PC-3 (cell line): ENCODE measurements at regions not wholly inside any gene's neighbourhood (a gene's known extent, or its start where the extent isn't known, plus 50 kb on each side); places are given as distances from the start of the nearest gene placed in this dataset.

Experiments
- ATAC-seq: fragments of 200-7000 bp; cut with Tn5 transposase; 2 replicates; pipeline ENCODE4 v1.9.1; 2020; ENCODE audit warnings: mild to moderate bottlenecking, moderate library complexity
- BruUV-seq: library from RNA; stranded (reverse); fragments of 400-500 nt; replicated peaks from 2 replicates; lab custom pipeline; 2021; lab: Mats Ljungman, UMichigan
- CTCF ChIA-PET: fragments of 300-600 bp; sonication (Branson Sonifier 250); formaldehyde crosslinking; loops from one replicate; lab custom pipeline; 2022; ENCODE audit warnings: antibody characterized with exemption; lab: Charles Lee
- POLR2A ChIA-PET: fragments of 300-600 bp; sonication (Branson Sonifier 250); formaldehyde crosslinking; loops from one replicate; lab custom pipeline; 2022; ENCODE audit warnings: antibody characterized with exemption; ENCODE audit not compliant: unreplicated experiment; lab: Charles Lee
- DNase-seq: peaks from one replicate; pipeline ENCODE4 v3.0.0-alpha.2; 2015
- H2AFZ ChIP-seq: fragments of 300-600 bp; sonication (generic); 2 replicates; pipeline ENCODE4 v1.6.0; 2016; ENCODE audit warnings: antibody characterized with exemption, low read length
- H3F3A ChIP-seq: fragments of 300-600 bp; sonication (generic); one replicate; pipeline ENCODE4 v1.6.0; 2017; ENCODE audit warnings: antibody characterized with exemption, low read length, control low read depth, mild to moderate bottlenecking; ENCODE audit not compliant: unreplicated experiment
- H3K27ac ChIP-seq: fragments of 300-600 bp; sonication (generic); 2 replicates; pipeline ENCODE4 v1.5.1; 2016; ENCODE audit warnings: mild to moderate bottlenecking, low read length
- H3K27me3 ChIP-seq: fragments of 300-600 bp; sonication (generic); 2 replicates; pipeline ENCODE4 v1.6.1; 2016; ENCODE audit warnings: low read length, mixed read lengths
- H3K36me3 ChIP-seq: fragments of 300-600 bp; sonication (generic); 2 replicates; pipeline ENCODE4 v1.6.1; 2016; ENCODE audit warnings: low read depth, mixed run types, low read length, mixed read lengths
- H3K4me1 ChIP-seq: fragments of 300-600 bp; sonication (generic); 2 replicates; pipeline ENCODE4 v1.5.1; 2016; ENCODE audit warnings: low read length; ENCODE audit not compliant: insufficient read depth
- H3K4me2 ChIP-seq: fragments of 300-600 bp; sonication (generic); 2 replicates; pipeline ENCODE4 v1.6.0; 2016; ENCODE audit warnings: low read length
- H3K4me3 ChIP-seq: fragments of 300-600 bp; sonication (generic); 2 replicates; pipeline ENCODE4 v1.5.1; 2016; ENCODE audit warnings: mild to moderate bottlenecking, low read length, mixed read lengths
- H3K79me2 ChIP-seq: fragments of 300-600 bp; sonication (generic); 2 replicates; pipeline ENCODE4 v1.6.1; 2017; ENCODE audit warnings: low read length, mixed read lengths
- H3K9ac ChIP-seq: fragments of 300-600 bp; sonication (generic); 2 replicates; pipeline ENCODE4 v1.6.0; 2016; ENCODE audit warnings: mild to moderate bottlenecking, low read length
- H3K9me2 ChIP-seq: fragments of 300-600 bp; sonication (generic); replicated peaks from 2 replicates; pipeline ENCODE4 v1.6.1; 2016; ENCODE audit warnings: mixed run types, low read length, mixed read lengths
- H3K9me3 ChIP-seq: fragments of 300-600 bp; sonication (generic); 2 replicates; pipeline ENCODE4 v1.6.1; 2016; ENCODE audit warnings: low read length, mixed read lengths
- H4K20me1 ChIP-seq: fragments of 300-600 bp; sonication (generic); 2 replicates; pipeline ENCODE4 v1.6.1; 2016; ENCODE audit warnings: low read length, mixed read lengths
- EZH2 ChIP-seq: fragments of 300-600 bp; sonication (generic); IDR thresholded peaks from one replicate; pipeline ENCODE4 v1.6.1; 2017; ENCODE audit warnings: antibody characterized with exemption, mild to moderate bottlenecking, low read length; ENCODE audit not compliant: unreplicated experiment
- EZH2phosphoT487 ChIP-seq: fragments of 300-600 bp; sonication (generic); IDR thresholded peaks from 2 replicates; pipeline ENCODE4 v1.6.1; 2018; ENCODE audit warnings: mild to moderate bottlenecking, antibody characterized with exemption, low read length, borderline replicate concordance
- intact Hi-C: fragments of 100-400 bp; cut with micrococcal nuclease; formaldehyde crosslinking; loops from 2 replicates; pipeline ENCODE4 v1.9.0; 2023
- TF ChIP-seq, protein P1 (sequence below): fragments of 300-600 bp; sonication (generic); conservative IDR thresholded peaks from 2 replicates; pipeline ENCODE4 v1.5.1; 2017; ENCODE audit warnings: antibody characterized with exemption, low read depth, mild to moderate bottlenecking, low read length

DNA sequence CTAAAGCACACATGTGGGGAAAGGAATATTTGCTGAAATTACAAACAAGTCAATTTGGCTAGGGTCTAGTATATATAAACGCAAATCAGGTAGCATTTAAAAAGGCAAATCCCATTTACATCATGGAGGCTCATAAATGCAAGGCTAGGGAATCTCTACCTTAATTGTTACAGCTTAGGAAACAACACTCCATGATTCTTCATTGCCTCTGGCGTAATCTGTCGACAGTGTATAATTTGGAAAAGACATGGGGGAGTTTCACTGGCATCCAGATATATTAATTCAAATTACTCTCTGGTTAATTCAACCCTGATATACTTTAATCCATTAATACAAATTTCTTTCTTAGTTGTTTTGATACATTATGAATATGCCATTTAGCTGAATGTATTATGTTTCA, 1630.2 kb upstream of the FLRT2 start:
- no TSS peak for BruUV-seq
- intact Hi-C loops: no loop called here
- Histone ChIP-seq H3F3A (no peaks in the 10 kb centered on the region), H3K27me3 (no peaks in the 10 kb centered on the region), H3K4me2 (no peak overlapping the region), H3K4me3 (no peak overlapping the region), H2AFZ (no peak overlapping the region), H3K9me3 (peaks cover 7% of the 10 kb centered on the region; the same call in 1 of the 2 replicates), H4K20me1 (no peaks in the 10 kb centered on the region), H3K4me1 (no peaks in the 10 kb centered on the region), H3K9ac (no peak overlapping the region), H3K27ac (no peak overlapping the region), H3K9me2 (no peaks in the 10 kb centered on the region), H3K36me3 (no peaks in the 10 kb centered on the region), H3K79me2 (no peaks in the 10 kb centered on the region)
- DNase-seq: no peak
- ChIA-PET CTCF (no interaction called here), POLR2A (no interaction called here)
- ATAC-seq: no peak
- TF ChIP-seq, protein P1, sequence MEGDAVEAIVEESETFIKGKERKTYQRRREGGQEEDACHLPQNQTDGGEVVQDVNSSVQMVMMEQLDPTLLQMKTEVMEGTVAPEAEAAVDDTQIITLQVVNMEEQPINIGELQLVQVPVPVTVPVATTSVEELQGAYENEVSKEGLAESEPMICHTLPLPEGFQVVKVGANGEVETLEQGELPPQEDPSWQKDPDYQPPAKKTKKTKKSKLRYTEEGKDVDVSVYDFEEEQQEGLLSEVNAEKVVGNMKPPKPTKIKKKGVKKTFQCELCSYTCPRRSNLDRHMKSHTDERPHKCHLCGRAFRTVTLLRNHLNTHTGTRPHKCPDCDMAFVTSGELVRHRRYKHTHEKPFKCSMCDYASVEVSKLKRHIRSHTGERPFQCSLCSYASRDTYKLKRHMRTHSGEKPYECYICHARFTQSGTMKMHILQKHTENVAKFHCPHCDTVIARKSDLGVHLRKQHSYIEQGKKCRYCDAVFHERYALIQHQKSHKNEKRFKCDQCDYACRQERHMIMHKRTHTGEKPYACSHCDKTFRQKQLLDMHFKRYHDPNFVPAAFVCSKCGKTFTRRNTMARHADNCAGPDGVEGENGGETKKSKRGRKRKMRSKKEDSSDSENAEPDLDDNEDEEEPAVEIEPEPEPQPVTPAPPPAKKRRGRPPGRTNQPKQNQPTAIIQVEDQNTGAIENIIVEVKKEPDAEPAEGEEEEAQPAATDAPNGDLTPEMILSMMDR: no peak
- TF ChIP-seq EZH2: no peak
- no peak for TF ChIP-seq EZH2phosphoT487

DNA sequence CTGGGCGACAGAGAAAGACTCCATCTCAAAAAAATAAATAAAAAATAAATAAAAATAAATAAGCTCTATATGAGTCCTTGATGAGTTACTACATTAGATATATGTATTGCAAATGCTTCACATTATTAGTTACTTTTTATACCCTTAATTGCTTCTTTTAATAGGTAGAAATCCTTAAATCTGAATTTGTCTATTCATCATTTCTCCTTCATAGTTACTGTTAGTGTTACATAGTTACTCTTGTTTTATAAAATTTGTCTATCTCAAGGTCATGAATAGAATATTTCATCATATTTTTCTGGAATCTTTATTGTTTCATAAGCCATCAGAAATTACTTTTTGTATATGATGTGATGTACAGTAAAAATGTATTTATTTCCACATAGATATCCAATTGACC, 1624.8 kb upstream of the FLRT2 start:
- H2AFZ ChIP-seq: no peak overlapping the region
- no peak overlapping the region for H3K4me2 ChIP-seq
- intact Hi-C loops: no loop called here
- peaks cover 26% of the 10 kb centered on the region for H3K9me3 ChIP-seq
- no peaks in the 10 kb centered on the region for H3F3A ChIP-seq
- no TSS peak for BruUV-seq
- H3K9me2 ChIP-seq: no peaks in the 10 kb centered on the region
- H3K79me2 ChIP-seq: no peaks in the 10 kb centered on the region
- no peaks in the 10 kb centered on the region for H3K27me3 ChIP-seq
- no peak for DNase-seq
- TF ChIP-seq EZH2 (no peak), EZH2phosphoT487 (no peak)
- TF ChIP-seq, protein P1: no peak
- CTCF ChIA-PET: no interaction called here
- H3K27ac ChIP-seq: no peak overlapping the region
- H4K20me1 ChIP-seq: no peaks in the 10 kb centered on the region
- H3K36me3 ChIP-seq: no peaks in the 10 kb centered on the region
- no peak overlapping the region for H3K4me3 ChIP-seq
- H3K9ac ChIP-seq: no peak overlapping the region
- POLR2A ChIA-PET: no interaction called here
- no peaks in the 10 kb centered on the region for H3K4me1 ChIP-seq
- no peak for ATAC-seq

DNA sequence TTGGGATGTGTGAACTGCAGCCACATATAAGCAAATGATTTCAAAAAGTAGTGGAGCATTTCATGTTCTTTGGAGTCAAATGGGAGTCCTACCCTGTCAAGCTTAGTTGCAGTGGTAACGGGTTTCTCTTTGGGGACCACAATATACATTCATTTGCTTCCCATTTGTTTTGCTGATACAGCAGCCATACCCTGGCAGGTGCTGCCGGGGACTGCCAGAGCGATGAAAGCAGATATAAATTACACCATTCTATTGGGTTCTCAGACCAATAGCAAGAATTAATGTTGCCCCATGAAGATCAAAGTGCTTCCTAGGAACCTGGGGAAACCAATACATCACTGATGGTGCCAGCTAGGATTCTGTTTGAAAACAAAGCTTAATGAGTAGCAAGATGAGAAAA, 1621.5 kb upstream of the FLRT2 start:
- ATAC-seq (no peak), DNase-seq (no peak)
- H3K4me3 ChIP-seq: no peak overlapping the region
- BruUV-seq: no TSS peak
- H3K9ac ChIP-seq: no peak overlapping the region
- no peak overlapping the region for H2AFZ ChIP-seq
- H3K9me3 ChIP-seq: peaks cover 22% of the 10 kb centered on the region
- intact Hi-C loops: no loop called here
- POLR2A ChIA-PET: no interaction called here
- H3K79me2 ChIP-seq: no peaks in the 10 kb centered on the region
- no peaks in the 10 kb centered on the region for H3F3A ChIP-seq
- H3K36me3 ChIP-seq: no peaks in the 10 kb centered on the region
- no peaks in the 10 kb centered on the region for H3K27me3 ChIP-seq
- H3K27ac ChIP-seq: no peak overlapping the region
- H3K4me1 ChIP-seq: no peaks in the 10 kb centered on the region
- CTCF ChIA-PET: no interaction called here
- H4K20me1 ChIP-seq: no peaks in the 10 kb centered on the region
- no peaks in the 10 kb centered on the region for H3K9me2 ChIP-seq
- no peak overlapping the region for H3K4me2 ChIP-seq
- TF ChIP-seq, protein P1: no peak
- TF ChIP-seq EZH2phosphoT487 (no peak), EZH2 (no peak)
